ENCODE measurements at regions not wholly inside any gene's neighbourhood (a gene's known extent, or its start where the extent isn't known, plus 50 kb on each side); places are given as distances from the start of the nearest gene placed in this dataset.

DNA sequence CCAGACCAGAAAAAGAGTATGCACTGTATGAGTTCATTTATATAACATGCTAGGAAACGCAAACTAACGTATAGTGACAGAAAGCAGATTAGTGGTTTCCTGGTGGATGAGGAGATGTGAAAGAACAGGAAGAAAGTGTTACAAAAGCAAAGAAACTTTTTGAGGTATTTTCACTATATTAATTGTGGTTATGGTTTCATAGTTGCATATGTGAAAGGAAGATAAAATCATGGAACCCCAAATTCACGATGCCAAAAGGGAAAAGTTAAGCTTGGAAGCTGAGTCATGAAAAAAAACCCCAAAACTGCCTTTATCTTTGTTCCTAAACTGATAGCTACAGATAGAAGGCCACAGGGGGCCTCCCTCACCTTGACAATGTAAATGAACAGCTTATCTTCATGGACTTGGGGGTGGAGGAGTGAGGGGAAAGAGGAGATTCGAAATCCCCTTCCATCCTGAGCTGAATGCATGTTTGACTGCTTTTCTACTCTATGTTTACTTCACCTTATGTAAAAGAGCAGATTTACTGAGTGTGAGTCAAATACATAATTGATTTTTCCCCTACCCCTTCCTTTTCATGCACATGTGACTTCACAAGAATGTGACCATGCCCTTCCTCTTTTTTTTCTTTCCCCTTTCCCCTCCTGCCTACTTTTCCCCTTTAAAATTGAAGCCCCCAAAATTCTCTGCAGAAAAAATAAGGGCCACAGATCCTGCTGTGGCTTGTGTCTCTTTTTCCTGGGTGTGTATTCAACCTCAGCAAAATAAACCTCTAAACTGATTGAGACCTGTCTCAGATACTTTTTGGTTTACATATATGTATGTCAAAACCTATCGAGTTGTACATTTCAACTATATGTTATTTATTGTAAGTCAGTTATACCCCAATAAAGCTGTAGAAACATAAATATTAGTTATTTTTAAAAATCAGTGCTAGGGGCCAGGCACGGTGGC lies 100.1 kb upstream of the TLK1 start:
- H3K9me3 ChIP-seq (replicated peaks in 1 of 2; ENCODE audit: control insufficient read depth in 1 of 2, insufficient read depth in 1 of 2, low read length in 2 of 2) = no peaks in the 10 kb centered on the region
- TF ChIP-seq, protein P1, sequence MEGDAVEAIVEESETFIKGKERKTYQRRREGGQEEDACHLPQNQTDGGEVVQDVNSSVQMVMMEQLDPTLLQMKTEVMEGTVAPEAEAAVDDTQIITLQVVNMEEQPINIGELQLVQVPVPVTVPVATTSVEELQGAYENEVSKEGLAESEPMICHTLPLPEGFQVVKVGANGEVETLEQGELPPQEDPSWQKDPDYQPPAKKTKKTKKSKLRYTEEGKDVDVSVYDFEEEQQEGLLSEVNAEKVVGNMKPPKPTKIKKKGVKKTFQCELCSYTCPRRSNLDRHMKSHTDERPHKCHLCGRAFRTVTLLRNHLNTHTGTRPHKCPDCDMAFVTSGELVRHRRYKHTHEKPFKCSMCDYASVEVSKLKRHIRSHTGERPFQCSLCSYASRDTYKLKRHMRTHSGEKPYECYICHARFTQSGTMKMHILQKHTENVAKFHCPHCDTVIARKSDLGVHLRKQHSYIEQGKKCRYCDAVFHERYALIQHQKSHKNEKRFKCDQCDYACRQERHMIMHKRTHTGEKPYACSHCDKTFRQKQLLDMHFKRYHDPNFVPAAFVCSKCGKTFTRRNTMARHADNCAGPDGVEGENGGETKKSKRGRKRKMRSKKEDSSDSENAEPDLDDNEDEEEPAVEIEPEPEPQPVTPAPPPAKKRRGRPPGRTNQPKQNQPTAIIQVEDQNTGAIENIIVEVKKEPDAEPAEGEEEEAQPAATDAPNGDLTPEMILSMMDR (IDR thresholded peaks at IDR 0.05) = no peak
- Mint-ChIP-seq H3K4me3 (peak overlapping the region in 1 of 2 donors; percentile 56), H3K9me3 (peaks cover 0 to 6% (median 3%) of the 10 kb centered on the region in 7 donors), H3K36me3 (no peaks in the 10 kb centered on the region), H3K27ac (peak overlapping the region in 1 of 7 donors; percentile 11), H3K27me3 (ENCODE audit: low read depth in 3 of 3) (peaks cover 1 to 3% (median 2%) of the 10 kb centered on the region in 3 donors), H3K4me1 (peaks cover 16% of the 10 kb centered on the region)
- H3K4me2 ChIP-seq (replicated peaks; ENCODE audit: extremely low read depth, low read length, poor library complexity, severe bottlenecking) = no peak overlapping the region
- WGBS (ENCODE audit: insufficient coverage) = 100% methylated on average over 1 of the region's 6 CpGs
- intact Hi-C loops (cut with micrococcal nuclease) = loop anchor here in 1 of 2 donors (5.0 kb wide), 1 partner anchor 162 kb away; no protein-coding TSS in a partner anchor
- DNase-seq = no peak
- no peaks in the 10 kb centered on the region for H3K36me3 ChIP-seq (replicated peaks in 1 of 2; ENCODE audit: control insufficient read depth in 1 of 2, insufficient read depth in 2 of 2, low read length in 2 of 2)
- peaks cover 9 to 16% of the 10 kb centered on the region in 2 donors for H3K4me1 ChIP-seq (ENCODE audit: control insufficient read depth in 1 of 2, insufficient read depth in 2 of 2, low read length in 2 of 2)
- H3K27me3 ChIP-seq (ENCODE audit: control insufficient read depth in 2 of 2, insufficient read depth in 2 of 2, low read length in 2 of 2) = no peaks in the 10 kb centered on the region
- no peak overlapping the region for H3K27ac ChIP-seq (ENCODE audit: low read depth in 1 of 2, low read length in 2 of 2)
- no peaks in the 10 kb centered on the region for H4K20me1 ChIP-seq (ENCODE audit: insufficient read depth, low read length)
- no peak overlapping the region for H3K4me3 ChIP-seq (replicated peaks in 1 of 3; ENCODE audit: low read depth in 2 of 3, low read length in 3 of 3)
- no peaks in the 10 kb centered on the region for H3K79me2 ChIP-seq (ENCODE audit: insufficient read depth, low read length)
- H2AFZ ChIP-seq (ENCODE audit: insufficient read depth, low read depth, low read length, poor library complexity, severe bottlenecking) = peak overlapping the region; percentile 25
- no peak overlapping the region for H3K9ac ChIP-seq (ENCODE audit: insufficient read depth, low read length, poor library complexity, severe bottlenecking)

DNA sequence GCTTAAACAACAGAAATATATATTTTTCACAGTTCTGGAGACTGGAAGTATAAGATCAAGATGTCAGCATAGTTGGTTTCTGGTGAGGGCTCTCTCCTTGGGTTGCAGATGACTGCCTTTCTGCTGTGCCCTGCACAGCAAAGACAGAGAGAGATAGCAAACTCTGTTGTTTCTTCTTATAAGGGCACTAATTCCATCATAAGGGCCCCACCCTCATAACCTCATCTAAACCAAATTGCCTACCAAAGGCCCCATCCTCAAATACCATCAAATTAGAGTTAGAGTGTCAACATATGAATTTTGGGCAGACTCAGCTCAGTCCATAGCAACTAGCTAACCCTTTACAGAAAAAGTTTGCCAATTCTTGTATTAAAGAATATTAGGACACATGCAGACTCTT lies 94.0 kb upstream of the TLK1 start:
- TF ChIP-seq, protein P1 (IDR thresholded peaks at IDR 0.05) = no peak
- no peak overlapping the region for H3K27ac ChIP-seq (ENCODE audit: low read depth in 1 of 2, low read length in 2 of 2)
- H3K36me3 Mint-ChIP-seq = no peaks in the 10 kb centered on the region
- H3K9me3 ChIP-seq (replicated peaks in 1 of 2; ENCODE audit: control insufficient read depth in 1 of 2, insufficient read depth in 1 of 2, low read length in 2 of 2) = peaks cover 0 to 4% of the 10 kb centered on the region in 2 donors
- H3K4me3 Mint-ChIP-seq = no peak overlapping the region
- intact Hi-C loops (cut with micrococcal nuclease) = no loop called here
- H3K9me3 Mint-ChIP-seq = peaks cover 2 to 12% (median 5%) of the 10 kb centered on the region in 7 donors
- peaks cover 0 to 9% (median 4%) of the 10 kb centered on the region in 3 donors for H3K27me3 Mint-ChIP-seq (ENCODE audit: low read depth in 3 of 3)
- peaks cover 0 to 4% of the 10 kb centered on the region in 2 donors for H3K4me1 ChIP-seq (ENCODE audit: control insufficient read depth in 1 of 2, insufficient read depth in 2 of 2, low read length in 2 of 2)
- H2AFZ ChIP-seq (ENCODE audit: insufficient read depth, low read depth, low read length, poor library complexity, severe bottlenecking) = no peak overlapping the region
- H3K36me3 ChIP-seq (replicated peaks in 1 of 2; ENCODE audit: control insufficient read depth in 1 of 2, insufficient read depth in 2 of 2, low read length in 2 of 2) = no peaks in the 10 kb centered on the region
- DNase-seq = no peak
- H3K27ac Mint-ChIP-seq = no peak overlapping the region
- H3K79me2 ChIP-seq (ENCODE audit: insufficient read depth, low read length) = no peaks in the 10 kb centered on the region
- peaks cover 2% of the 10 kb centered on the region for H3K4me1 Mint-ChIP-seq
- no peaks in the 10 kb centered on the region for H4K20me1 ChIP-seq (ENCODE audit: insufficient read depth, low read length)
- no peaks in the 10 kb centered on the region for H3K27me3 ChIP-seq (ENCODE audit: control insufficient read depth in 2 of 2, insufficient read depth in 2 of 2, low read length in 2 of 2)
- no peak overlapping the region for H3K9ac ChIP-seq (ENCODE audit: insufficient read depth, low read length, poor library complexity, severe bottlenecking)
- no peak overlapping the region for H3K4me3 ChIP-seq (replicated peaks in 1 of 3; ENCODE audit: low read depth in 2 of 3, low read length in 3 of 3)
- no peak overlapping the region for H3K4me2 ChIP-seq (replicated peaks; ENCODE audit: extremely low read depth, low read length, poor library complexity, severe bottlenecking)

Data from CD14-positive monocyte (primary cell).